ENCODE measurements at regions not wholly inside any gene's neighbourhood (a gene's known extent, or its start where the extent isn't known, plus 50 kb on each side); places are given as distances from the start of the nearest gene placed in this dataset.
"Not testable (repeated sequence)": the region's sequence is repeated elsewhere in the genome, so short reads cannot be mapped to it uniquely, and the experiment has no call there.

GRCh38 chr4:110869862-110870572 is 247.1 kb upstream of the PITX2 start:
- ChIA-PET CTCF (no interaction called here), POLR2A (no interaction called here)
- no peaks in the 10 kb centered on the region for H3K27me3 ChIP-seq (ENCODE audit: control insufficient read depth in 2 of 2, insufficient read depth in 2 of 2, low read length in 2 of 2)
- FAIRE-seq (no peak), DNase-seq (ENCODE audit: low read depth, low spot score) (peak; percentile 5)
- TF ChIP-seq FOS (IDR thresholded peaks at IDR 0.05; ENCODE audit: borderline replicate concordance, insufficient read depth, low read length) (no peak), MAX (IDR thresholded peaks at IDR 0.05; ENCODE audit: insufficient read depth, insufficient read length) (no peak), GATA2 (IDR thresholded peaks at IDR 0.05; ENCODE audit: insufficient read depth, insufficient read length, low read depth, low read length) (no peak), JUN (IDR thresholded peaks at IDR 0.05; ENCODE audit: borderline replicate concordance, insufficient read depth, insufficient read length, low read depth) (no peak), POLR2AphosphoS5 (IDR thresholded peaks at IDR 0.05; ENCODE audit: insufficient read depth, low read depth, low read length) (no peak), EZH2 (IDR thresholded peaks at IDR 0.05; ENCODE audit: borderline replicate concordance, low read depth, low read length, severe bottlenecking) (no peak), POLR2A (IDR thresholded peaks at IDR 0.05; ENCODE audit: low read depth, low read length) (no peak), MYC (IDR thresholded peaks at IDR 0.05; ENCODE audit: low read depth, low read length) (no peak), CTCF (IDR thresholded peaks at IDR 0.05; ENCODE audit: extremely low read depth in 1 of 2, insufficient read depth in 1 of 2, low read depth in 1 of 2, low read length in 2 of 2) (no peak)
- peaks cover 3% of the 10 kb centered on the region for H3K4me1 ChIP-seq (ENCODE audit: control insufficient read depth, extremely low read depth, insufficient read depth, low read length)
- no peak overlapping the region for H3K27ac ChIP-seq (ENCODE audit: insufficient read depth, low read depth, low read length)
- no peak overlapping the region for H3K9ac ChIP-seq (replicated peaks; ENCODE audit: extremely low read depth, insufficient read depth, low read length)
- BruUV-seq (replicated peaks) = no TSS peak
- H3K79me2 ChIP-seq (ENCODE audit: control insufficient read depth, insufficient read depth, low read length) = no peaks in the 10 kb centered on the region
- no peaks in the 10 kb centered on the region for H3K9me3 ChIP-seq (replicated peaks; ENCODE audit: control insufficient read depth, insufficient read depth, low read length)
- H3K36me3 ChIP-seq (ENCODE audit: control insufficient read depth in 2 of 2, extremely low read depth in 1 of 2, insufficient read depth in 2 of 2, low read length in 2 of 2) = no peaks in the 10 kb centered on the region
- no peak overlapping the region for H3K4me2 ChIP-seq (ENCODE audit: insufficient read depth, low read length)
- no peaks in the 10 kb centered on the region for H3K9me1 ChIP-seq (replicated peaks; ENCODE audit: control insufficient read depth, extremely low read depth, insufficient read depth, low read length)
- no peaks in the 10 kb centered on the region for H4K20me1 ChIP-seq (replicated peaks; ENCODE audit: control insufficient read depth, extremely low read depth, insufficient read depth, low read length)
- dilution Hi-C loops (cut with MboI; ENCODE audit: extremely low pct_ligation_motif_present, low sequenced_read_pairs) (no loop called here), intact Hi-C loops (cut with micrococcal nuclease) (no loop called here)
- no peak overlapping the region for H2AFZ ChIP-seq (ENCODE audit: low read depth, low read length)
- no peak overlapping the region for H3K4me3 ChIP-seq (replicated peaks in 1 of 3; ENCODE audit: insufficient read depth in 1 of 3, low read depth in 1 of 3, low read length in 3 of 3)

GRCh38 chr4:110876214-110876613 is 253.3 kb upstream of the PITX2 start:
- BruUV-seq (replicated peaks); FAIRE-seq; H3K4me1 ChIP-seq (ENCODE audit: control insufficient read depth, extremely low read depth, insufficient read depth, low read length); POLR2A ChIA-PET; H3K27ac ChIP-seq (ENCODE audit: insufficient read depth, low read depth, low read length); H3K9me1 ChIP-seq (replicated peaks; ENCODE audit: control insufficient read depth, extremely low read depth, insufficient read depth, low read length); H3K9ac ChIP-seq (replicated peaks; ENCODE audit: extremely low read depth, insufficient read depth, low read length); H3K4me3 ChIP-seq (replicated peaks in 1 of 3; ENCODE audit: insufficient read depth in 1 of 3, low read depth in 1 of 3, low read length in 3 of 3); H3K79me2 ChIP-seq (ENCODE audit: control insufficient read depth, insufficient read depth, low read length); H3K4me2 ChIP-seq (ENCODE audit: insufficient read depth, low read length); CTCF ChIA-PET; H3K27me3 ChIP-seq (ENCODE audit: control insufficient read depth in 2 of 2, insufficient read depth in 2 of 2, low read length in 2 of 2); intact Hi-C loops (cut with micrococcal nuclease); H4K20me1 ChIP-seq (replicated peaks; ENCODE audit: control insufficient read depth, extremely low read depth, insufficient read depth, low read length); DNase-seq (ENCODE audit: low read depth, low spot score); H3K9me3 ChIP-seq (replicated peaks; ENCODE audit: control insufficient read depth, insufficient read depth, low read length); H2AFZ ChIP-seq (ENCODE audit: low read depth, low read length); dilution Hi-C loops (cut with MboI; ENCODE audit: extremely low pct_ligation_motif_present, low sequenced_read_pairs); H3K36me3 ChIP-seq (ENCODE audit: control insufficient read depth in 2 of 2, extremely low read depth in 1 of 2, insufficient read depth in 2 of 2, low read length in 2 of 2): not testable (repeated sequence)

All from endothelial cell of umbilical vein (primary cell).